GM18511 (cell line): ENCODE measurements at regions not wholly inside any gene's neighbourhood (a gene's known extent, or its start where the extent isn't known, plus 50 kb on each side); places are given as distances from the start of the nearest gene placed in this dataset.

Experiments
- ATAC-seq: cut with Tn5 transposase; IDR thresholded peaks from one replicate; pipeline ENCODE4 v1.9.1; 2021; ENCODE audit warnings: mild to moderate bottlenecking, moderate library complexity; ENCODE audit not compliant: unreplicated experiment

DNA sequence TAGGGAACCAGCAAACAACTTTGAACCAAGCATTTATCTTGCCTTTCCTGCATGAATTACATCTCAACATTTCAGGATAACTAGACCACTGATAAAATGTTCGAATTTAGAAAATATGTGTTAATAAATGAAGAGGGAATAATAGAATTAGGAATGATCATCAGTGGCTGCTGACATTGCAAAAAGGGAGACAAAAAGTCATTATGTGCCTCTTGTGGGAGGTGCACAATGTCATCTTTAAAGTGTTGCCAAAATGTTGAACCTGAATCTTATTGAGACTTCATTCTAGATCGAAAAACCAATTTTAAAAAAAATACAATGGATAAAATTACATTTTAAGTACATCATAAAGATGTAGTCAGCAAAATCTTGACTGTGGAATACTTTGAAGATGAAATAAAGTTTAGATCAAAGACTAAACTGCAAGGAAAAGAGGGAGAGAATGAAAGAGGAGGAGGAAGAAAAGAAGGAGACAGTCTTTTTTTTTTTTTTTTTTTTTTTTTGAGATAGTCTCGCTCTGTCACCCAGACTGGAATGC is 299.3 kb downstream of the FBXW7 start:
- no peak for ATAC-seq

DNA sequence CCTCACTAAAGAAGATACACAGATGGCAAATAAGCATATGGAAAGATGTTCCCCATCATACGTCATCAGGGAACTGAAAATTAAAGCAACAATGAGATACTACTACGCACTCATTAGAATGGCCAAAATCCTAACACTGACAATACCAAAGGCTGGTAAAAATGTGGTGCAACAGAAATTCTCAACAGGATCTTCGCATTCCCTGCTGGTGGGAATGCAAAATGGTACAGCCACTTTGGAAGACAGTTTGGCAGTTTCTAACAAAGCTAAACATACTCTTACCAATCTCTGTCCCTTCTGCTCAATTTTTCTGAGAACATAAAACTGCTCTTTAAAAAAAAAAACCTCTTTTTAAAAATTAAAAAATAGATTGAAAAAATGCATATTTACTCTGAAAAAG is 300.2 kb downstream of the FBXW7 start:
- ATAC-seq = no peak

GRCh38 chr4:152234571-152234970 is 301.3 kb downstream of the FBXW7 start:
- no peak for ATAC-seq

GRCh38 chr4:152232271-152232670 is 303.6 kb downstream of the FBXW7 start:
- no peak for ATAC-seq

DNA sequence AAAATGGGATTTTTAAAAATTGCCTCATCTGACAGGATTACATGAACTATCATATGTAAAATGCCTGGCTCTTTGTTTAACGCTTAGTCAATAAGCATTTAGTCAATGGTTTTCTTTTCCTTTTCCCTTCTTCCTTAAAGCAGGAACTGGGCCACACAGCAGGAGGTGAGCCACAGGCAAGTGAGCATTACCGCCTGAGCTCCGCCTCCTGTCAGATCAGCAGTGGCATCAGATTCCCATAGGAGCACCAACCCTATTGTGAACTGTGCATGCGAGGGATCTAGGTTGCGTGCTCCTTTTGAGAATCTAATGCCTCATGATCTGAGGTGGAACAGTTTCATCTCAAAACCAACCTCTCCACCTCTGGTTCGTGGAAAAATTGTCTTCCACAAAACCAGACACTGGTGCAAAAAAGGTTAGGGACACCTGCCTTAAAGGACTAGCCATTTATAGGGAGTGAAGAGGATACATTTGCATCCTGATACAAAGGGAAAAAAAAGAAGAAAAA is 306.1 kb downstream of the FBXW7 start:
- ATAC-seq = no peak

- ATAC-seq = no peak
Observed at GRCh38 chr4:152225680-152226079, 310.2 kb downstream of the FBXW7 start.

DNA sequence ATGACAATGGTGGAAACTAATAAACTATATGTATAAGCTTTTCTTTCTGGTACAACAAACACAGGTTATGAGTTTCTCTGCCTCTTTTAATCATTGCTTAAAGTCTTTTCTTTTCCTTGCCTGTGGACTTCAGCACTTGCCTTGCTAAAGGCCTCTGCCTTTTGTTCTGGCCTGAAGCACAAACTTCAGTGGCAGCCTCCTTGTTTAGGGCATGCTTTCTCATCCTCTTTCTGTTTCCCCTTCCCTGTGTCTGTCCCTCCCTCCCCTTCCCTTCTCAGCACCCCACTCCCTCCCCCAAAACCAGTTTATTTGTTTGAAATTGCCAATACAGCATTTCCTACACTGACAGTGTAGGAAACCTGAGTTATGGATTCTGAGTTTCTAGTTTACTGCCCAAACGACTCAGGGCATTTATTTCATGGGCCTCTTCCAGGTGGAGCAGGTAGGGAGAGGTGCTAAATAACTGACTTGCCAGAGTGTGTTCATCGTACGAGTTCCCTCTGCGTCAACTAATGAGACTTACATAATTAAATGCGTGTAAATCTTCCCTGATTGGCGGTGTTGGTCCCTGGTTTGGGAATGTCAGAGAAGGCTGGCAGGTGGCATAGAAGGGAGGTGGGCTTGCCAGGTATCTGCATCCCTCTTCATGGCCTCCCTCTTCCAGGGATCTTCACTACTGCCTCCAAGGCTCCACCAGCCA is 311.0 kb downstream of the FBXW7 start:
- no peak for ATAC-seq

DNA sequence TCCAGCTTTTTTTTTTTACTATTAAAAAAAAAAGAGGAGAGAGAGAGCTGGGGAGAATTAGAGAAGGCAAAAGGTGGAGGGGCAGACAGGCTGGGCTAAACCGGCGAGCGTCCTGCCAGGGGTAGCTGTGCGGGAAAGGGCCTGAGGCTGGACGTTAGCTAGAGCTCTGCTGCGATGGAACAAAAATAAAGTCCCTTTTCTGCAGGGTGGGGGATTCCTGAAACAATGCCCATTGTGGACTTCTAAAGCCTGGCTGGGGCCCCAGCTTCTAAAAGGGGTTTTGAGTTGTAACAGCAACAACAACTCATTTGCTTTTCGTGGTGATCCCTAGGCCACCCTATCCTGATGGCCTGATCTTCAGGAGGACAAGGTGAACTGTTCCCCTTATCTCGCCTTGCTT is 311.7 kb downstream of the FBXW7 start:
- no peak for ATAC-seq

- no peak for ATAC-seq
Observed at GRCh38 chr4:152223600-152223999, 312.3 kb downstream of the FBXW7 start.

DNA sequence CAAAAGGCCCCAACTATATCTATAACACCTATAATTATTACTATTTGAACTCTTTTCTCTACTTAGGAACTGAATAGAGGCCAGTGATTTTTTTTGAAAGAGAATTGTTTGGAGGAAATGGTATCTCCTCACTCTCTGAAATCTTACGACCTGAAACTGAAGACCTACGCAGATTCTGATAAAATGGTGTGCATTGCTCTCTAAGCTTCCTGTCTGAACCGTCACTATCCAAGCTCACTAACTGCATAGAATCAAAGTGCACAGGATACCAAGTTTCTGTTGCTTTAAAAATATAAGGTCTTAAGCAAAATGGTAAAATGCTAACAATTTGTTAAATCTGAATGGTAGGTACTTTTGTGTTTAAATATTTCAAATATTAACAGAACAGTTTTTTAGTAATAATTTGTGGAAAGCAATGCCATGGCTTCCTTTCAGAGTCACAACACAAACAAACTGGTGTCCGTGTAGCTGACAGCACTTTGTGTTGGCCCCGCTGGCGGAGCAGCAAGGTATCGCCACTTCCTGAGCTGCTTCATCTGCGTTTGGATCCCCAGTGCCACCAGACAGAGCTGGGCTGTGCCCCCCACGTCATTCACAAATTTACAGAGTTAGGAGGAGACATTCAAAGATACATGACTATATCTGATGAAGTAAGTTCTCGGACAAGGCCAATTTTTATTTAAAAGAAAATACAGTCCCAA is 313.9 kb downstream of the FBXW7 start:
- ATAC-seq = no peak

DNA sequence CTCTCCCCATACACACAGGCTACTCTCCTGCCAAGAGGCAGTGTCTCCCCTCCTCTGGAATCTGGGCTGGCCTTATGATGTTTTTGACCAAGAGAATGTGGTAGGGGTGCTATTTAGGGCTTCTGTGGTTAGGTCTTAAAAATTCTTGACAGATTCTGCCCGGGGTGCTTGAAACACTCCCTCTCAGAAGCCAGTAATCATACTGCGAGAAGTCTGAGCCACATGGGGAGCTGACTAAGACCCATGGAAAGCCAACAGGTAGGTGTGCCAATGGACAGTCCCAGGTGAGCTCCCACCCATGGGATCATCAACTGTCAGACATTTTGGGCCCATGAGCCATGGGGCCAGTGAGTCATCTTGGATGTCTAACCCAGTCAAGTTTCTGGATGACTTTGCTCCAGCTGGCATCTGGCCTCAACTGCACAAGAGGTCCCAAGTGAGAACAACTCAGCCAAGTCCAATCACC is 315.7 kb downstream of the FBXW7 start:
- peak; percentile 79 for ATAC-seq

DNA sequence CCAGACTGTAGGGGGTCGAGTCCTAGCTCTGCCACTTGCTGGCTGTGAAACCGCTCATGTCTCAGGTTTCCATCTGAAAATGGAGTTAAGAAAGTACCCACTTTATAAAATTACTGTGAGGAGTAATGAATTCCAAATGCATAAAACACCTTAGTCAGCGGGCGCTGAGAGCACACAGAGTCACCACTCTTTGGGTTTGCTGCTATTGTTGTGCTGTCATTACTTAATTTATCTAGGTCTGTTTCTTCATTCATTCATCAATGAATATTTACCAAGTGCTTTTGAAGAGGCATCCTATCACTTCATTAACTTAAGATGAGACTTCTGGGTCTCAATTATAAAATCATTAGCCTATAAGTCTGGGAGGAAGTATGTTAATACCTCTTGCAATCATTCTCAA is 317.3 kb downstream of the FBXW7 start:
- no peak for ATAC-seq

DNA sequence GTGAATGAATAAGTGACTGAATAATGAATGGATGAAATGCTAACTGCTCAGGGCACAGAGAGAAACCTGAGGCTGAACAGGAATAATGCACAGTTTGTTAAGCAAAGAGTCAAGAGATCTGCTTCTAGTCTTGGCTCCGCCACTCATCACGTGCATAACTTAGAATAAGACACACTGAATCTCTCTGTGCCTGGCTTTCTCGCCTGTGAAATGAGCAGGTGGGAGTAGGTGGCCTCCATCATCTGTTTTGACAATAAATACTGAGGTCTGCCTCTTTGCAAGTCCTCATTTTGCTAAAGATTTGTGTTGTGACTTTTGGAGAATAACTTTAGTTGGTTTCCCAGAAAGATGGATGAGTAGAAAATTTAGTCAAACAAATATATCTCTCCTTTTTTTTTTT is 318.0 kb downstream of the FBXW7 start:
- ATAC-seq = no peak

- no peak for ATAC-seq
Observed at GRCh38 chr4:152211936-152212653, 323.8 kb downstream of the FBXW7 start.

DNA sequence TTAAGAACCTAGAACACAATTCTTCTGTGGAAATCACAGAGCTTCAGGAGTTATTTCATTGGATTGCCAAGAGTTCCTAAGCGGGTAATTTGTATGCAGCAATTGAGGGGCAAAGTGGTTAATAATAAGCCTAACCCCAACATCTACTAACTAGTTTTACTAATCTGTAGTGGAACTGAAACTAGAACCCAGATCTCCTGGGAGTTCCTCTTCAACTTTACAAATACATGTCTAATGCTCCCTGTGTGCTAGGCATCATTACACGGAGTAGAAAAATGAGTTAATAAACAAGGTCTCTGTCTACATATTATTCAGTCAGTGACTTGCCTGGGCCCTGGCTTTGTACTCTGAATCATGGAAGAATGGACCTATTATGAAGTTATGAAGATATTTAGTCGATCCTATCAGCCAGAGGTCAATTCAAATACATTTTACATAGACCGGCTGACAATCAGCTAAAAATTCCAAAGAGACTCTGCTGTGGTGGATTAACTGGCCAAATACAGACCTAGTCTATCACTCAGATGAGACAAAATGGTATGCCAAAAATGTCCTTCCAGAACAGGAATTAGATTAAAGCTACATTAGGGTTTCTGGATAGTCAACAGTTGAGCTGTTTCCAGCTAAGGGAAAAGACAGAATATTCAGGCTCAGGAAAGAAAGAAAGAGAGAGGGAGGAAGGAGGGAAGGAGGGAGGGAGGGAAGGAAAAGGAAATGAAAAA is 326.0 kb downstream of the FBXW7 start:
- ATAC-seq = peak; percentile 93

GRCh38 chr4:152207378-152207720 is 328.5 kb downstream of the FBXW7 start:
- ATAC-seq = no peak

DNA sequence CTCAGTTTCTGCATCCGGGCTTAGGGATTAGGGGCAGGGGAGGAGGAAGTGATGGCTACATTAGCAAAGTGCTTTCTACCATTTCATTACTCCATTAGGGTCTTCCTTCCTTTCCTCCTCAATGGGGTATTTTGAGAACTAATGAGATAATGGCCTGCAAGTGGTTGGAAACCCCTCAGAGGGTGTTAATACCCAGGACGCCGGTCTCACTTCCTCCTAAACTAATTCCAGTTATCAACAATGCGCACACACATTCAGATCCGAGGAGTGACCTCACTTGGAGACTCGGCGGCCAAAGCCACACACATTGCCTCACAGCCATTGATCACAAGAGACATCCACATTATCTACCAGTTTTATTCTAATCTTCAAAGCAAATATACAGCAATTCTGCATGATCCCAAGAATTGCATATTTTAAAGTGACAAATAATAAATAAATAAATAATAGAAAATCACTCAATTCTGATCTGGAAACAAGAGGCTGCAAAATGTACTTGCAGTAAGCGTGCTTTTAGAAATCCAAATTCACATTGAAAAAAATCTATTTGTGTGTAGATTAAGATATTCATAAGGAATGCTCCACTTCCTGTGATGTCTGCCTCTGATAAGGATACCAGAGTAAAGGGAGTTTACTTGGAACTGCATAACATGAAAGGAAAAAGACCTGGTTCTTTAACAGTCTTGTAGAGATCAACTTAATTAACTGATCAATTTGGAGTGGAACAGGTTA is 329.1 kb downstream of the FBXW7 start:
- no peak for ATAC-seq

DNA sequence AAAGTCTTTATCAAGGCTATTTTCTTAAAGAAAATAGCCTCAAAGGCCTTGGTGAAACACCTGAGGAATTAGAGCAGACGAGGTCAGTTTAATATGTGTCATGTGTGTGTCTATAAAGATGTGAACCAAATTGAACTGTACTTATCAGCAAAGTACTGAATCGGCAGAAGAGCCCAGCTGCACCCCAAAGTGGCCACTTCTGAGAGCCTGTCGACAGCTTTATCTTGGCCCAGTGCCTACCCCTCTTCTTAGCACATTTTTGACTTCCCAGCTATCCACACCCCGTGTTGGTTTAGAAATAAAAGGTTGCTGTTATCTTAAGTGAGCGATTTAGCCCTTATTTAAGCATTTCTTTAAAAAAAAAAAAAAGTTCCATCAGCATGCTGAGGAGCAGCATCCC is 329.7 kb downstream of the FBXW7 start:
- ATAC-seq = no peak

DNA sequence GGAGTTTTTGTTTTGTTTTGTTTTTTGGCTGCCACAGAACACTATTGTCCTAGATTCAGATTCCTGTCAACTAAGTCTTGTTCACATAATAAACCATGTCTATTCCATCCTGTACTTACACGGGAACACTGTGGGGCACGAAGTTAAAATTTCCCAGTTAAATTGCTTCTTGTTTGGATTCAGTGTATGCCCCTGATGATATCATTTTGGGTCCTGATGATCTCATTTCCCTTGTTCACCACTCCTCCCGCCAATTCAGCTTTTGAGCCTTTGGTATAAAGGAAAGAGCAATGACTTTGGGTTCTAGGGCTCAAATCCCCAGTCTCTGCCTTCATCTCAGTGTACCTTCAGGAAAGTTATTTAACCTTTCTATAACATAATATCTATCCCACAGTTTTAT is 333.5 kb downstream of the FBXW7 start:
- no peak for ATAC-seq
